ENCODE measurements at regions not wholly inside any gene's neighbourhood (a gene's known extent, or its start where the extent isn't known, plus 50 kb on each side); places are given as distances from the start of the nearest gene placed in this dataset.

DNA sequence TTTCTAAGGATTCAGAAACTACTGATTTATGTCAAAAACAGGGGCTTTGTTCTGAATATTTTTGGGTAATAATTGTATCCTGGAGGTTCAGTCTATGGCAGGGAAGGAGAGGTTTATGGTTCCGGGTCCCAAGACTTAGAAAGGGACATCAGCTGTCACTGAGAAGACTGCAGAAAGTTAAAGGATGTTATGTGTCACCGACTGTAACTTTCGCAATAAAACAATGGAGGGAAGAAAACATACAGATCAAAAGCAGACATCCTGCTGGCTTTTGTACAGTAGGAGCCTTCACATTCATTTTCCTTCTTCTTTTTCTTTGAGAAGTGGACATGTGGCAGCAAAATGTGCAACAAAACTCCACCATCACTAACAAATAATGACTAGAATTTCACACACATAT, 900.7 kb upstream of the SOX11 start:
- TF ChIP-seq, protein P1, sequence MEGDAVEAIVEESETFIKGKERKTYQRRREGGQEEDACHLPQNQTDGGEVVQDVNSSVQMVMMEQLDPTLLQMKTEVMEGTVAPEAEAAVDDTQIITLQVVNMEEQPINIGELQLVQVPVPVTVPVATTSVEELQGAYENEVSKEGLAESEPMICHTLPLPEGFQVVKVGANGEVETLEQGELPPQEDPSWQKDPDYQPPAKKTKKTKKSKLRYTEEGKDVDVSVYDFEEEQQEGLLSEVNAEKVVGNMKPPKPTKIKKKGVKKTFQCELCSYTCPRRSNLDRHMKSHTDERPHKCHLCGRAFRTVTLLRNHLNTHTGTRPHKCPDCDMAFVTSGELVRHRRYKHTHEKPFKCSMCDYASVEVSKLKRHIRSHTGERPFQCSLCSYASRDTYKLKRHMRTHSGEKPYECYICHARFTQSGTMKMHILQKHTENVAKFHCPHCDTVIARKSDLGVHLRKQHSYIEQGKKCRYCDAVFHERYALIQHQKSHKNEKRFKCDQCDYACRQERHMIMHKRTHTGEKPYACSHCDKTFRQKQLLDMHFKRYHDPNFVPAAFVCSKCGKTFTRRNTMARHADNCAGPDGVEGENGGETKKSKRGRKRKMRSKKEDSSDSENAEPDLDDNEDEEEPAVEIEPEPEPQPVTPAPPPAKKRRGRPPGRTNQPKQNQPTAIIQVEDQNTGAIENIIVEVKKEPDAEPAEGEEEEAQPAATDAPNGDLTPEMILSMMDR (IDR thresholded peaks at IDR 0.05; ENCODE audit: insufficient read depth, low read length, poor library complexity, severe bottlenecking), result no peak
- TF ChIP-seq EZH2phosphoT487 (conservative IDR thresholded peaks at IDR 0.05; ENCODE audit: low read length), result no peak
